ENCODE measurements at regions not wholly inside any gene's neighbourhood (a gene's known extent, or its start where the extent isn't known, plus 50 kb on each side); places are given as distances from the start of the nearest gene placed in this dataset.

DNA sequence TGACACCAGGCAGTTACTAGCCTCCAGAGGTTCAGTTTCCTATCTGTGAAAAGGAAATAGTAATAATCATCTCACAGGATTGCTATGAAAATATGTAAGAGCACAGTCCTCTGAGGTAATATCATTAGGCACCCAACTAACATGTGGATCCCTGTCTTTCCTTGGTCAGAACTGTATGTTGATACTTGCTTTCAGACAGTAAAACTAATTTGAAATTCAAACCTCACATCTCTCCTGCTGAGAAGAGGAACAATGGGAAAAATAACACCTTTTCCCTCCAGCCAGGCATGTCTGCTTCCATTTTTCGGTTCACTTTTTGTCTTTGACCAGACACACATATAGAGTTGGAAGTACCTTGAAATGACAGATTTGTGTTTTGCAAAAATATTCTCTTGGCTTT, 262.7 kb downstream of the IL15 start:
- TF ChIP-seq, protein P1, sequence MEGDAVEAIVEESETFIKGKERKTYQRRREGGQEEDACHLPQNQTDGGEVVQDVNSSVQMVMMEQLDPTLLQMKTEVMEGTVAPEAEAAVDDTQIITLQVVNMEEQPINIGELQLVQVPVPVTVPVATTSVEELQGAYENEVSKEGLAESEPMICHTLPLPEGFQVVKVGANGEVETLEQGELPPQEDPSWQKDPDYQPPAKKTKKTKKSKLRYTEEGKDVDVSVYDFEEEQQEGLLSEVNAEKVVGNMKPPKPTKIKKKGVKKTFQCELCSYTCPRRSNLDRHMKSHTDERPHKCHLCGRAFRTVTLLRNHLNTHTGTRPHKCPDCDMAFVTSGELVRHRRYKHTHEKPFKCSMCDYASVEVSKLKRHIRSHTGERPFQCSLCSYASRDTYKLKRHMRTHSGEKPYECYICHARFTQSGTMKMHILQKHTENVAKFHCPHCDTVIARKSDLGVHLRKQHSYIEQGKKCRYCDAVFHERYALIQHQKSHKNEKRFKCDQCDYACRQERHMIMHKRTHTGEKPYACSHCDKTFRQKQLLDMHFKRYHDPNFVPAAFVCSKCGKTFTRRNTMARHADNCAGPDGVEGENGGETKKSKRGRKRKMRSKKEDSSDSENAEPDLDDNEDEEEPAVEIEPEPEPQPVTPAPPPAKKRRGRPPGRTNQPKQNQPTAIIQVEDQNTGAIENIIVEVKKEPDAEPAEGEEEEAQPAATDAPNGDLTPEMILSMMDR (IDR thresholded peaks at IDR 0.05; ENCODE audit: extremely low read depth in 1 of 2, insufficient read depth in 1 of 2, low read depth in 1 of 2, low read length in 2 of 2) = no peak
- TF ChIP-seq EZH2 (IDR thresholded peaks at IDR 0.05; ENCODE audit: borderline replicate concordance, low read depth, low read length, severe bottlenecking) = no peak
- no peak for TF ChIP-seq POLR2A (IDR thresholded peaks at IDR 0.05; ENCODE audit: low read depth, low read length)
- no peak for TF ChIP-seq POLR2AphosphoS5 (IDR thresholded peaks at IDR 0.05; ENCODE audit: insufficient read depth, low read depth, low read length)
- TF ChIP-seq, protein P2, sequence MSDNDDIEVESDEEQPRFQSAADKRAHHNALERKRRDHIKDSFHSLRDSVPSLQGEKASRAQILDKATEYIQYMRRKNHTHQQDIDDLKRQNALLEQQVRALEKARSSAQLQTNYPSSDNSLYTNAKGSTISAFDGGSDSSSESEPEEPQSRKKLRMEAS (IDR thresholded peaks at IDR 0.05; ENCODE audit: insufficient read depth, insufficient read length) = no peak
